Esophagus muscularis mucosa (tissue), 4 donors: ENCODE measurements at regions not wholly inside any gene's neighbourhood (a gene's known extent, or its start where the extent isn't known, plus 50 kb on each side); places are given as distances from the start of the nearest gene placed in this dataset.

ENCODE experiments used
- EP300 ChIP-seq: sonication (generic); formaldehyde crosslinking; IDR thresholded peaks from one replicate; pipeline ENCODE4 v1.6.1; 2017; ENCODE audit warnings: antibody characterized with exemption
- POLR2AphosphoS5 ChIP-seq, 2 donors: sonication (generic); formaldehyde crosslinking; IDR thresholded peaks; one replicate each; pipeline ENCODE4 v1.6.1; 2017; ENCODE audit warnings: antibody characterized with exemption in 2 of 2
- TF ChIP-seq, protein P1 (sequence below), 3 experiments: fragments of 200-600 bp in 2 of 3; fragments of 450-650 bp in 1 of 3; sonication (generic) in 2 of 3; IDR thresholded peaks; one replicate each; pipeline ENCODE4 v1.5.1; 2017 to 2019; ENCODE audit warnings: antibody characterized with exemption in 3 of 3, mild to moderate bottlenecking in 2 of 3, moderate library complexity in 1 of 3

GRCh38 chr11:116234989-116235568 lies 537.7 kb downstream of the BUD13 start:
- TF ChIP-seq POLR2AphosphoS5 (IDR thresholded peaks at IDR 0.05) (no peak), EP300 (no peak)
- TF ChIP-seq, protein P1, sequence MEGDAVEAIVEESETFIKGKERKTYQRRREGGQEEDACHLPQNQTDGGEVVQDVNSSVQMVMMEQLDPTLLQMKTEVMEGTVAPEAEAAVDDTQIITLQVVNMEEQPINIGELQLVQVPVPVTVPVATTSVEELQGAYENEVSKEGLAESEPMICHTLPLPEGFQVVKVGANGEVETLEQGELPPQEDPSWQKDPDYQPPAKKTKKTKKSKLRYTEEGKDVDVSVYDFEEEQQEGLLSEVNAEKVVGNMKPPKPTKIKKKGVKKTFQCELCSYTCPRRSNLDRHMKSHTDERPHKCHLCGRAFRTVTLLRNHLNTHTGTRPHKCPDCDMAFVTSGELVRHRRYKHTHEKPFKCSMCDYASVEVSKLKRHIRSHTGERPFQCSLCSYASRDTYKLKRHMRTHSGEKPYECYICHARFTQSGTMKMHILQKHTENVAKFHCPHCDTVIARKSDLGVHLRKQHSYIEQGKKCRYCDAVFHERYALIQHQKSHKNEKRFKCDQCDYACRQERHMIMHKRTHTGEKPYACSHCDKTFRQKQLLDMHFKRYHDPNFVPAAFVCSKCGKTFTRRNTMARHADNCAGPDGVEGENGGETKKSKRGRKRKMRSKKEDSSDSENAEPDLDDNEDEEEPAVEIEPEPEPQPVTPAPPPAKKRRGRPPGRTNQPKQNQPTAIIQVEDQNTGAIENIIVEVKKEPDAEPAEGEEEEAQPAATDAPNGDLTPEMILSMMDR (IDR thresholded peaks at IDR 0.05), result no peak
